ENCODE measurements at regions not wholly inside any gene's neighbourhood (a gene's known extent, or its start where the extent isn't known, plus 50 kb on each side); places are given as distances from the start of the nearest gene placed in this dataset.
"Not testable (repeated sequence)": the region's sequence is repeated elsewhere in the genome, so short reads cannot be mapped to it uniquely, and the experiment has no call there.

- no peak for DNase-seq (ENCODE audit: low read depth in 3 of 3)
These were observed 158.9 kb downstream of the PCTP start for GRCh38 chr17:55909776-55910175.

GRCh38 chr17:55911186-55911585, 160.3 kb downstream of the PCTP start:
- DNase-seq (ENCODE audit: low read depth in 3 of 3), result no peak

- no peak for DNase-seq (ENCODE audit: low read depth in 3 of 3)
These were observed 174.6 kb downstream of the PCTP start for GRCh38 chr17:55925440-55925839.

GRCh38 chr17:55926276-55926990, 175.6 kb downstream of the PCTP start:
- DNase-seq (ENCODE audit: low read depth in 3 of 3), result no peak

- DNase-seq (ENCODE audit: low read depth in 3 of 3), result no peak
These were observed 179.5 kb downstream of the PCTP start for GRCh38 chr17:55930291-55930809.

GRCh38 chr17:55931446-55931845, 180.6 kb downstream of the PCTP start:
- no peak for DNase-seq (ENCODE audit: low read depth in 3 of 3)

GRCh38 chr17:55932973-55933372, 182.1 kb downstream of the PCTP start:
- DNase-seq (ENCODE audit: low read depth in 3 of 3), result no peak

DNA sequence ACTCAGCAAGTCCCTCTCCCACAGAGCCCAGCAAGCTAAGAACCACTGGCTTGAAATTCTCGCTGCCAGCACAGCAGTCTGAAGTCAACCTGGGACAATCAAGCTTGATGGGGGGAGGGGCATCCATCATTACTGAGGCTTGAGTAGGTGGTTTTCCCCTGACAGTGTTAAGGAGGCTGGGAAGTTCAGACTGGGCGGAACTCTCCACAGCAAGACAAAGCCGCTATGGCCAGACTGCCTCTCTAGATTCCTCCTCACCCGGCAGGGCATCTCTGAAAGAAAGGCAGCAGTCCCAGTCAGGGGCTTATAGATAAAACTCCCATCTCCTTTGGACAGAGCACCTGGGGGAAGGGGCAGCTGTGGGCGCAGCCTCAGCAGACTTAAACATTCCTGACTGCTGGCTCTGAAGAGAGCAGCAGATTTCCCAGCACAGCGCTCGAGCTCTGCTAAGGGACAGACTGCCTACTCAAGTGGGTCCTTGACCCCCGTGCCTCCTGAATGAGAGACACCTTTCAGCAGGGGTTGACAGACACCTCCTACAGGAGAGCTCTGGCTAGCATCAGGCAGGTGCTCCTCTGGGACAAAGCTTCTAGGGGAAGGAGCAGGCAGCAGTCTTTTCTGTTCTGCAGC, 188.4 kb downstream of the PCTP start:
- not testable (repeated sequence) for DNase-seq (ENCODE audit: low read depth in 3 of 3)

GRCh38 chr17:55959756-55960155, 193.5 kb upstream of the ANKFN1 start:
- DNase-seq (ENCODE audit: low read depth in 3 of 3), result no peak

DNA sequence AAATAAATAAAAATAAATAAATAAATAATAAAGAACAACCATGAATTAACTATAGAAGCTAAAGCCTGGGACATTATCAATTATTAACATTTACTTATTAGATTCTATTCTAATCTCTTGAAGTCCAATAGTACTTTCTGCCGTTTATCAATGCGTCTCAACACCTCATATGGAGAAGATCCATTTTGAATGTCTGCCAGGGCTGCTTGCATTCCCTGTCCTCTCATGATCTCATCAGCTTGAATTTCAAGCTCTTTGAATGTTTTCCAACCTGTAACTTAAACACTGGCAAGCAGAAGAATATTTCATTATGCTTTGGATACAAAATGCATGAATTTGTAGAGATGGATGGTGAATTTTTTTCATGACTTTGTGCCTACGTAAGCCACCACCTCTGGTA, 191.9 kb upstream of the ANKFN1 start:
- DNase-seq (ENCODE audit: low read depth in 3 of 3), result no peak

DNA sequence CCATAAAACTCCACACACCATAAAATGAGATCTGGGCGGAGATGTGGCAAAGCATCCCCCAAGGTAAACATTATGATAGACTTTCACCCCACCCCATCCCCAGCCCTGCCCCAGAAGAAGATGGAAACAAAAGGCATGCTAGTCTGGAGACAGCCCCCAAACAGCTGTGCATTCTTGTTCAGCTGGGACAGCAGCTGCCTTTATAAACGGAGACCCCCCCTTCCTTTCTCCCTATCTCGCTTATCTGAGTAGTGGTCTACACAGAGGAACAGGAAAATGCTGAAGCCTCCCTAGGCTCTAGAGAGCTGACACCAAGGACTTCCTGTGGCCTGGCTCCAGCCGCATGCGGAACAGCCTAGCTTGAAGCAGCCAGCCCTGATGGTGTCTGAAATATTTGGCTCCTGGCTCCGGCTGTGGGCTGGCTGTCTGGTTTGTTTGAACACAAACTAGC, 190.3 kb upstream of the ANKFN1 start:
- DNase-seq (ENCODE audit: low read depth in 3 of 3), result no peak

DNA sequence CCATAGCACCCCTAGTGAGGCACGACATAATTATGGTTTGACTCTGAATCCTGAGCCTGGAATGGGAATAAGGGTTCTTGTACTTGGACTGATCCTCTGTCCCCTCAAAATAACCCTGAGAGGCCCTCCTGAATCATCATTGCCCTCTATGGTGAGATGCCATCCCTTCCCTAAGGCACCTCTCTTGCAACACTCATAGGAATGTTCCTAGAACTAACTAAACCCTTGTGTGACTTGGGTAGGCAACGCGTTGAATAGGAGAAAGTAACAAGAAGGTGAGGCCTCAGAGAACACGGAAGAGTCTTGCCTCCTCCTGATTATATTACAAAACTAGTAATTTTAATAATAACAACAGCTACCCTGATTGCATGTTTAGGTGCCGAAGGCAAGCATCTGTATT, 189.1 kb upstream of the ANKFN1 start:
- DNase-seq (ENCODE audit: low read depth in 3 of 3), result no peak

DNA sequence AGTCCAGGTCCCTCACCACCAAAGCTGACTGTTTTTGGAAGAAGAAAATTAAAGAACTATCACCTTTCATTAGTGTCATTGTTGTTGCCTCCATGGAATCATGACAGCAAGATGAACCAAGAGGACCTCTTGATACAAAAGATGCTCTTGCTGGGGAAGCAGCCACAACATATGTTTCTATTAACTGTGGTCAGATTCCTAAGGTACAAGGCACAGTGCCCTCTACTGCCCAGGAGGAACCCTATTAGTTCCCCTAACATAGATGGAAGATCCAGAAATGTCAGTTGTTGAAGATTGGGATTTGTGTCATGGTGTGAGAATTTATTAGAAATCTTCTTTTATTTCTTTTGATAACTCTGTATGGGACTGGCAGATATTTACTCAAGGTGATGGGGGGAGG, 188.2 kb upstream of the ANKFN1 start:
- no peak for DNase-seq (ENCODE audit: low read depth in 3 of 3)

- no peak for DNase-seq (ENCODE audit: low read depth in 3 of 3)
These were observed 183.5 kb upstream of the ANKFN1 start for GRCh38 chr17:55969562-55970324.

- DNase-seq (ENCODE audit: low read depth in 3 of 3), result no peak
These were observed 174.7 kb upstream of the ANKFN1 start for GRCh38 chr17:55978578-55978977.

- DNase-seq (ENCODE audit: low read depth in 3 of 3), result no peak
These were observed 170.2 kb upstream of the ANKFN1 start for GRCh38 chr17:55983096-55983495.

DNA sequence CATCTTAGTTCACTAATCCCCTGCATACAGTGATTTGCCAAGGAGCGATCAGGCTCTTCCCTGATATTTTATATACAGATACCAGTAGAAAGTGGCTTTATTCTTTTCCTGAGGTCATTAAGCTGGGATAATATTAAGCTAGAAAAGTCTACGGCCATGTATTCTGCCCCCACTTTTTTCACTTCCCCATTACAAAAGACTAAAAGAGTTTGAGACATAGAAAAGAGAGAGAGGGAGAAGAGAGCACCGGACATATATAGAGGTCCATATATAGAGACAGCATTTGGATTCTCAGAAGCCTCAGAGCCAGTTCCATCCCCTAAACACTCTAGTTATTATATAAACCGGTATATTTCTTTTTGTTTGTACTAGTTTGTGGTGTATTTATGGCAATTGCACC, 166.5 kb upstream of the ANKFN1 start:
- DNase-seq (ENCODE audit: low read depth in 3 of 3), result no peak

DNA sequence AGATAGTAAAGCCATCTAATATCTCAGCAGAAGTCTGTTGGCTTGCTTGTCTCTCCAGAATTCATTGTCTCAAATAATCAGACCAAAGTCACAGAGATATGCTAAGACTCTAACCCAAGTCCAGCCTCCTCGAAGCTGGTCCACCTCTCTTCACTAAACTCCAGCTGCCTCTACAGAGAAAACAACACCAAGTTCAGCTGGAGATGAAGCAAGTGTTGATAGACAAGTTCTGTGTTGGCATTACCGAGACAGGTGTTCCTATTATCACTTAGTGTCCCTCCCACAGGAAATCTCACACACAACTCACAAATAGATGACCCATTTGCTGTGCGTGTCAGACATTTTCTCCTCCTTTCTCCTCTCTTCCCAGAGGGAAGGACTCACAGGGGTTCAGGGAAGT, 164.4 kb upstream of the ANKFN1 start:
- DNase-seq (ENCODE audit: low read depth in 3 of 3), result no peak

DNA sequence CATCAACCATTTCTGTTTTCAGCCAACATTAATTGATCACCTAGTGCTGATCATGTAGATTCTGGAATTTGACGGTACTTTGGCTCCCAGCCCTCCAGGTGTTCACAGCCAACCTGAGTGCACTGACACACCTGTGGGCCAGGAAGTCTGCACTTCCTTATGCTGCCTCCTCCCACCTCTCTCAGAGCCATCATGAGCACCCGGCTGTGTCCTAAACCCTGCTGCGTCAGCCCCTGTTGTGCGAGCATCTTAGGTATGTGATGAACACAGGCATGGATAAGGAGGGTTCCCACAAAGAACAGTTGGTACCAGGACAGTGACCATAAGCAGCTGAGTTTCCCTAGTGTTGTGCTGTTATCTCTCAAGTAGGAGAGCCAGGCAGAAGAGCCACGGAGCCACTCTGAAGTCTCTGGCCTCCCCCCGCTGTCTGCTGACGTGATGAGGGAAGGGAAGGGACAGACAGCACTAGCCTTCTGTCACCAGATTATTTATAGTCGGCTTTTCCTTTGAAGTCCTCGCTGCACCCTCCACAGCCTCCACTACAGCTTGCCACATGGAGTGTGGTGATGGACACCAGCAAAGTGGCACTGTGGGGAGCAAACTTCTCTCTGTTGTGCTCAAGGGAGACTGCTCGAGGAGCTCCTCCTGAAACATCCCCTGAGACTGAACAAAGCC, 162.8 kb upstream of the ANKFN1 start:
- DNase-seq (ENCODE audit: low read depth in 3 of 3), result no peak

- no peak for DNase-seq (ENCODE audit: low read depth in 3 of 3)
These were observed 156.4 kb upstream of the ANKFN1 start for GRCh38 chr17:55996826-55997225.

DNA sequence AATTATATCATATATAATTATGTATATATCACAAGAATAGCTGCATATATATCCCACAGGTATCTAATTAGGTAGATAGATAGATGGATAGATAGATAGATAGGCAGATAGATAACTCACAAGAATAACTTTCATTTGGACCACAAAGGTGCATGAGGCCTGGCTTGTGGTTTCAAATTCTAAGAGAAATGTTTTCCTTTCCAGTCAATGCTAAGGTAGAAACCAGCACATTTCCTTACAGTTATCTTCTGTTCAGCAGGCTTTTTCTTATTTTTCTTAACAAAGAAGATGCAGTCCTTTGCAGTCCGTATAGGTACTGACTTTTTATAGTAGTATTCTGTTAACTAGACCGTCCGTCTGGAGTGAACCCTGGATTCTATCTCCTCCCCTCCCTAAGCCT, 152.9 kb upstream of the ANKFN1 start:
- no peak for DNase-seq (ENCODE audit: low read depth in 3 of 3)

DNA sequence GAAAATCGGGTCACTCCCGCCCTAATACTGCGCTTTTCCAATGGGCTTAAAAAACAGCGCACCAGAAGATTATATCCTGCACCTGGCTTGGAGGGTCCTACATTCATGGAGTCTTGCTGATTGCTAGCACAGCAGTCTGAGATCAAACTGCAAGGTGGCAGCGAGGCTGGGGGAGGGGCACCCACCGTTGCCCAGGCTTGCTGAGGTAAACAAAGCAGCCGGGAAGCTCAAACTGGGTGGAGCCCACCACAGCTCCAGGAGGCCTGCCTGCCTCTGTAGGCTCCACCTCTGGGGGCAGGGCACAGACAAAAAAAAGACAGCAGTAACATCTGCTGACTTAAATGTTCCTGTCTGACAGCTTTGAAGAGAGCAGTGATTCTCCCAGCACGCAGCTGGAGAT, 150.6 kb upstream of the ANKFN1 start:
- DNase-seq (ENCODE audit: low read depth in 3 of 3), result not testable (repeated sequence)

Measured in stimulated activated CD4-positive, alpha-beta T cell treated with anti-CD3 and anti-CD28 coated beads, TNF-alpha, amount 100 ng/mL, for 48 hours (primary cell).